ENCODE measurements at regions not wholly inside any gene's neighbourhood (a gene's known extent, or its start where the extent isn't known, plus 50 kb on each side); places are given as distances from the start of the nearest gene placed in this dataset.

- TF ChIP-seq HMGXB4 (CRISPR knock-in tag; IDR thresholded peaks at IDR 0.05): no peak
These were observed 1641.8 kb upstream of the WWC1 start (continued) for GRCh38 chr5:166649676-166650075.

- peaks cover 7% of the 10 kb centered on the region for H3K36me3 Mint-ChIP-seq
These were observed 1640.2 kb upstream of the WWC1 start for GRCh38 chr5:166651234-166651633.

GRCh38 chr5:166671811-166672210, 1619.6 kb upstream of the WWC1 start:
- Mint-ChIP-seq H3K27me3 (ENCODE audit: low read depth) (no peaks in the 10 kb centered on the region), H3K9me3 (peaks cover 8% of the 10 kb centered on the region), H3K27ac (peak overlapping the region; percentile 63; the same call in 1 of the 2 replicates), H3K36me3 (peaks cover 8% of the 10 kb centered on the region), H3K4me1 (peaks cover 69% of the 10 kb centered on the region), H3K4me3 (no peak overlapping the region)
- ATAC-seq: peak; percentile 79
- POLR2A ChIA-PET: interaction anchor here (0.6 kb wide), 1 partner anchor 1163 kb away, joined by 3 read pairs; no protein-coding TSS in a partner anchor
- DNase-seq (ENCODE audit: low spot score): no peak
- TF ChIP-seq ZNF317 (CRISPR knock-in tag; IDR thresholded peaks at IDR 0.05; ENCODE audit: borderline replicate concordance, low read depth) (no peak), FOXP1 (CRISPR knock-in tag; IDR thresholded peaks at IDR 0.05; ENCODE audit: borderline replicate concordance) (no peak), HMGXB4 (CRISPR knock-in tag; IDR thresholded peaks at IDR 0.05) (no peak), STAT6 (CRISPR knock-in tag; conservative IDR thresholded peaks at IDR 0.05; ENCODE audit: low read depth) (no peak), SMAD3 (CRISPR knock-in tag; IDR thresholded peaks at IDR 0.05; ENCODE audit: borderline replicate concordance) (no peak), JUN (CRISPR knock-in tag; IDR thresholded peaks at IDR 0.05) (no peak), PRDM15 (CRISPR knock-in tag; IDR thresholded peaks at IDR 0.05) (no peak), MXD4 (CRISPR knock-in tag; IDR thresholded peaks at IDR 0.05; ENCODE audit: borderline replicate concordance) (no peak)
- CTCF ChIA-PET: no interaction called here

More at GRCh38 chr5:166651234-166651633, 1640.2 kb upstream of the WWC1 start:
- TF ChIP-seq ZSCAN18 (CRISPR knock-in tag; IDR thresholded peaks at IDR 0.05) (no peak), ZNF425 (CRISPR knock-in tag; conservative IDR thresholded peaks at IDR 0.05) (no peak)
- ChIA-PET POLR2A (no interaction called here), CTCF (interaction anchor here (0.5 kb wide), 1 partner anchor 614 kb away, joined by 3 read pairs; no protein-coding TSS in a partner anchor)
- Mint-ChIP-seq H3K4me1 (peaks cover 7% of the 10 kb centered on the region), H3K9me3 (peaks cover 13% of the 10 kb centered on the region; the same call in 1 of the 2 replicates), H3K27me3 (ENCODE audit: low read depth) (no peaks in the 10 kb centered on the region), H3K27ac (no peak overlapping the region), H3K4me3 (no peak overlapping the region)
- no peak for DNase-seq (ENCODE audit: low spot score)
- ATAC-seq: no peak
